ENCODE measurements at regions not wholly inside any gene's neighbourhood (a gene's known extent, or its start where the extent isn't known, plus 50 kb on each side); places are given as distances from the start of the nearest gene placed in this dataset.
"Not testable (repeated sequence)": the region's sequence is repeated elsewhere in the genome, so short reads cannot be mapped to it uniquely, and the experiment has no call there.

DNA sequence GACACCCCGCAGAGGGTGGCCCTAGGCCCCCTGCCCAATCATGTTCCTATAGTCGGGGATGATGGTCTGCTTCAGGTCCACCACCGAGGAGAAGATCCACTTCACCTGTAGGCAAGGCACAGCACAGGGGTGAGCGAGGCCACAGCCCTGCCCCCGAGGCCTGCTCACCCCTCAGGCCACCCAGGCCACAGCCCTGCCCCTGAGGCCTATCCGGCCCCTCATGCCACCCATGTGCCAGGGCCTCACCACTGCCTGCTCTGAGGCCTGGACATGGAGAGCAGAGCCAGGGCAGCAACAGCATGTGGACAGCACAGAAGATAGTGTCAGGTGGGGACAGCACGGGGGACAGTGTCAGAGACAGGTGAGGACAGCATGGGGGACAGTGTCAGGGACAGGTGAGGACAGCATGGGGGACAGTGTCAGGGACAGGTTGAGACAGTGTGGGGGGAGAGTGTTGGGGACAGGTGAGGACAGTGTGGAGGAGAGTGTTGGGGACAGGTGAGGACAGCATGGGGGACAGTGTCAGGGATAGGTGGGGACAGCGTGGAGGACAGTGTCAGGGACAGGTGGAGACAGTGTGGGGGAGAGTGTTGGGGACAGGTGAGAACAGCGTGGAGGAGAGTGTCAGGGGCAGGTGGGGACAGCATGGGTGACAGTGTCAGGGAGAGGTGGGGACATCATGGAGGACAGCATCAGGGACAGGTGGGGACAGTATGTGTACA, 239.7 kb downstream of the TMEM121 start:
- DNase-seq, result no peak

DNA sequence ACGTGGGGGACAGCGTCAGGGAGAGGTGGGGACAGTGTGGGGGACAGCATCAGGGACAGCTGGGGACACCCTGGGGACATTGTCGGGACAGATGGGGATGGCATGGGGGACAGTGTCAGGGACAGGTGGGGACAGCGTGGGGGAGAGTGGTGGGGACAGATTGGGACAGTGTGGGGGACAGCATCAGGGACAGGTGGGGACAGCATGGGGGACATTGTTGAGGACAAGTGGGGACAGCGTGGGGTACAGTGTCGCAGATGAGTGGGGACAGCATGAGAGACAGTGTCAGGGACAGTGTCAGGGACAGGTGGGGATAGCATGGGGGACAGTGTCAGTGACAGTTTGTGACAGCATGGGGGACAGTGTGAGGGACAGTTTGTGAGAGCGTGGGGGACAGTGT, 240.9 kb downstream of the TMEM121 start:
- DNase-seq, result no peak

DNA sequence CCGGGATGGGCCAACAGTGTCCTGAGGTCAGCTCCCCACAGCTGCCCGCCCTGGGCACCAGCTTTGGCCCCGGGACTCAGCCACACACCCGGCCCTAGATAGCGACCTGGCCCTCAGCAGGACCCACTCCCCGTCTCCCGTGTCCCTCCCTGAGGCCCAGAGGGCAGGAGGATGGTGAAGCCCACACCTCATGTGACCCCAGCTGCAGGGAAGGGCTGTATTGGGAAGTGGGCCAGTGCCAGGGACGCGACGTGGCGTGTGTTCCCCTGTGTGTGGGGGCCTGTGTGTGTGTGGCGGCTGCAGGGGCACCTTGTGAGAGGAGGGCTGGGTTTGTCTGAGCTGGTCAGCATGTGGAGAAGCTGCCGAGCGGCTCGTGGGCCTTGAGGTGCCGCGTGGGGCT, 241.7 kb downstream of the TMEM121 start:
- DNase-seq, result not testable (repeated sequence)

DNA sequence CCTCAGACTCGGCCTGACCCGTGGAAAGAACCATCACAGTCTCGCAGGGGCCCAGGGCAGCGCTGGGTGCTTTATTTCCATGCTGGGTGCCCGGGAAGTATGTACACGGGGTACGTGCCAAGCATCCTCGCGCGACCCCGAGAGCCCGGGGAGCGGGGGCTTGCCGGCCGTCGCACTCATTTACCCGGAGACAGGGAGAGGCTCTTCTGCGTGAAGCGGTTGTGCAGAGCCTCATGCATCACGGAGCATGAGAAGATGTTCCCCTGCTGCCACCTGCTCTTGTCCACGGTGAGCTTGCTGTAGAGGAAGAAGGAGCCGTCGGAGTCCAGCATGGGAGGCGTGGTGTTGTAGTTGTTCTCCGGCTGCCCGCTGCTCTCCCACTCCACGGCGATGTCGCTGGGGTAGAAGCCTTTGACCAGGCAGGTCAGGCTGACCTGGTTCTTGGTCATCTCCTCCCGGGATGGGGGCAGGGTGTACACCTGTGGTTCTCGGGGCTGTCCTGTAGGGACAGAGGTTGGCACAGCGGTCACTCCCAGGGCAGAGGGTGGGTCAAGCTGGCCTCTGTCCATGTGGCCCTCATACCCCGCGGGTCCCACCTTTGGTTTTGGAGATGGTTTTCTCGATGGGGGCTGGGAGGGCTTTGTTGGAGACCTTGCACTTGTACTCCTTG, 242.8 kb downstream of the TMEM121 start:
- not testable (repeated sequence) for DNase-seq

DNA sequence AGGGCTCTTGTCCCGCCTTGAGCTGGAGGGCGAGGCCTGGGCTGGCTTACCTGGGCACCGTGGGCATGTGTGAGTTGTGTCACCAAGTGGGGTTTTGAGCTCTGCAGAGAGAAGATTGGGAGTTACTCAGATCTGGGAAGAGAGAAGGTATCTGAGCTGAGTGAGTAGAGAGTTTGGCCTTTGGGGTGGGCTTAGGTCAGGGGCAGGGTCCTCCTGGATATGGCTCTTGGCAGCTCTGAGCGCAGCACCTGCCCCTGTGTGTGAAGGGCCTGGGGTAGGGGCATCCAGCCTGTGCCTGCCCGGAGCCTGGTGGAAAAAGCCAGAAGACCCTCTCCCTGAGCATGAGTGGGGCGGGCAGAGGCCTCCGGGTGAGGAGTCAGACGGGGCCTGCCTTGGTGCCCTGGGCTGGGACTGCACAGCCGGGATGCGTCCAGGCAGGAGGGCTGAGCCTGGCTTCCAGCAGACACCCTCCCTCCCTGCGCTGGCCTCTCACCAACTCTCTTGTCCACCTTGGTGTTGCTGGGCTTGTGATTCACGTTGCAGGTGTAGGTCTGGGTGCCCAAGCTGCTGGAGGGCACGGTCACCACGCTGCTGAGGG, 244.3 kb downstream of the TMEM121 start:
- not testable (repeated sequence) for DNase-seq

DNA sequence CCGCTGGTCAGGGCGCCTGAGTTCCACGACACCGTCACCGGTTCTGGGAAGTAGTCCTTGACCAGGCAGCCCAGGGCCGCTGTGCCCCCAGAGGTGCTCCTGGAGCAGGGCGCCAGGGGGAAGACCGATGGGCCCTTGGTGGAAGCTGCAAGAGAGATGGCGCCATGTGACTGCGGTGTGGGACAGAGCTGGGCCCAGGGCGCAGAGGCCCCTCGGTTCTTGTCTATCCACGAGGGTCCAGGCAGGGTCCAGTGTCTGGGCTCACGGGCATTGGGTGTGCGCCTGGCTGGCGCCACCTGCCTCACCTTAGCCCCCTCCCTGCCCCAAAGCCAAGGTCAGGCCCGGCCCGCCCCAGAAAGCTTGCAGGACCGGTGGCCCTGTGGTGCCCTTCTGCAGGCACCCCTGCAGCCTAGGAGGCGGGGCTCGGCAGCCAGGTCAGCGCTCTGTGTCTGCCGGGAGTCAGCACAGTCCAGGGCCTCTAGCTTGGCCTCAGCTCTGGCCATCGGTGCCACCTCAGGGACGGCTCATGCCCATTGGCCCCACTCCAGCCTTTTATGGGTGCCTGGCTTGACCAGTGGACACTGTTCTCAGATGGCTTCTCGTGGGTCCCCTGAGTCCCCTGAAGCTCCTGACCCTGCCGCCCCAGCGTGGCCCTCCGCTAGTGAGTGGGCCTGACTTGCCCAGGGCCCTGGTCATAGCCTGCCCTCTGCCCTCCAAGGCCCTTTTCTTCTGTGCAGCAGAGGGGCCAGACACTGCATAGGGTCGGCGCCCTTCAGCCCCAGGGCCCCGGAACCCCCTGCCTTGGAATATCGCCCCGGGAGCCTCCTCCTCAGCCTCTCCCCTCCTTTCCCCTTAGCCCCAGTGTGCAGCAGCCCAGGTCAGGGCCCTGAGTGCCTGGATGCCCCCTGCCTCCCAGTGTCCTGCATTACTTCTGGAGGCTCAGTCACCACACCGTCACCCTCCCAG, 245.2 kb downstream of the TMEM121 start:
- DNase-seq, result not testable (repeated sequence)

DNA sequence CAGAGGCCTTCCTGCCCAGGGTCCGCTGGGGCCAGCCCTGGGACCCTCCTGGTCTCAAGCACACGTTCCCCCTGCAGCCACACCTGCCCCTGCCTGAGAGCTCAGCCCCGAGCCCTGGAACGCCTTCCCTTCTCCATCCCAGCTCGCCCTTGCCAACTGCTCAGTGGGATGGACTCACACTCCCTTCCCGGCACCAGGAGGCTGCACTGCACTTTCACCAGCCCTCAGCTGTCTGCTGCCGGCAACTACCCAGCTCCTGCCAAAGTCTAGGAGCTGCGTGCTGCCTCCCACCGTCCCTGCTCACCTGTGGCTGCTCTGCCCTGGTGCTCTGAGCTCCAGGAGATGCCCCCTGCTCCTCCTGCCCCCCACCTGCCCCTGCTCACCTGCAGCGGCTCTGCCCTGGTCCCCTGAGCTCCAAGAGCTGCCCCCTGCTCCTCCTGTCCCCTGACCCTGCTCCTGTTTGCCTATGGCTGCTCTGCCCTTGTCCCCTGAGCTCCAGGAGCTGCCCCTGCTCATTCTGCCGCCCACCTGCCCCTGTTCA, 246.4 kb downstream of the TMEM121 start:
- not testable (repeated sequence) for DNase-seq

DNA sequence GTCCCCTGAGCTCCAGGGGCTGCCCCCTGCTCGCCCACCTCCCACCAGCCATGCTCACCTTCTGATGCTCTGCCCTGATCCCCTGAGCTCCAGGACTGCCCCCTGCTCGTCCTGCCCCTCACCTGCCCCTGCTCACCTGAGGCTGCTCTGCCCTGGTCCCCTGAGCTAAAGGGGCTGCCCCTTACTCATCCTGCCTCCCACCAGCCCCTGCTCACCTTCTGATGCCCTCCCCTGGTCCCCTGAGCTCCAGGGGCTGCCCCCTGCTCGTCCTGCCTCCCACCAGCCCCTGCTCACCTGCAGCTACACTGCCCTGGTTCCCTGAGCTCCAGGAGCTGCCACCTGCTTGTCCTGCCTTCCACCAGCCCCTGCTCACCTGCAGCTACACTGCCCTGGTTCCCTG, 247.2 kb downstream of the TMEM121 start:
- no peak for DNase-seq

DNA sequence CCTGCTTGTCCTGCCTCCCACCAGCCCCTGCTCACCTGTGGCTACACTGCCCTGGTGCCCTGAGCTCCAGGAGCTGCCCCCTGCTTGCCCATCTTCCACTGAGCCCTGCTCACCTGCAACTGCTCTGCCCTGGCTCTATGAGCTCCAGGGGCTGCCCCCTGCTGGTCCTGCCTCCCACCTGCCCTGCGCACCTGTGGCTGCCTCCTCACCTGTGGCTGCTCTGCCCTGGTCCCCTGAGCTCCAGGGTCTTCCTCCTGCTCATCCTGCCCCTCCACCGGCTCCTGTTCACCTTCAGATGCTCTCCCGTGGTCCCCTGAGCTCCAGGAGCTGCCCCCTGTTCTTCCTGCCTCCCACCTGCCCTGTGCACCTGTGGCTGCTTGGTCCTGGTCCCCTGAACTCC, 247.6 kb downstream of the TMEM121 start:
- DNase-seq, result no peak

DNA sequence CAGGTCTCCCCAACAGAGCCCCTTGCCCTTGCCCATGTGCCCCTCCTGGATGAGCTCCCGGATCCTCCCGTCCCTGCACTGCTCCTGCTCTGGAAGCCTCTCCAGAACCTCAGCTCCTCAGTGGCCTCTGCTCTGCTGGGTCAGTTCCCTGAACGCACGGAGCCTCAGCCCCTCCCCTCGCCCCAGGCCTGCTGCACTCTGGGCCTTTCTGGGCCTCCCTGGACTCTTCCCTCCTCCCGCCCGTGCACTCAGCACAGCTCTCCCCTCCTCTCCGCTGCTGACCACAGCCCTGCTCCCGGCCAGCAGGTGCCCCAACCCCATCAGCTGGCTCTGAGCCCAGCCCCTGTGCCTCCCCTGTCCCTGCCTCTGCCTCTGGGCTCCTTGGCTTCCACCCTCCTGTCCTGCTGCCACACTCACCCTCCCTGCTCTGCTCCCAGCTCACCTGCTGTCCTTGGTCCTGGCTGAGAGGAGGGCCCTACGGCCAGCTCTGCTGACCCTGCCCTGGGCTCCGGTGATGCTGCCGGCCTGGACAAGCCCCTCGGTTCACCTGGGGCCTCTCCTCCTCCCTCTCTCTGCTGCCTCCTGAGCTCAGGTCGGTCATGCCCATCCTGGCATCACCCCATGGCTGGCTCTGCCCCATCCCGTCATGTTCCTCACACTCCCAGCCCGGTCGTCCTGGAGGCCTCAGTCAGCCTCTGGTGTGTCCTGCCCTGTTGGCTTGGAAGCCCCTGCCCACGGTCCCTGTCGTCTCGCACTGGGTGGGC, 248.4 kb downstream of the TMEM121 start:
- DNase-seq, result not testable (repeated sequence)

DNA sequence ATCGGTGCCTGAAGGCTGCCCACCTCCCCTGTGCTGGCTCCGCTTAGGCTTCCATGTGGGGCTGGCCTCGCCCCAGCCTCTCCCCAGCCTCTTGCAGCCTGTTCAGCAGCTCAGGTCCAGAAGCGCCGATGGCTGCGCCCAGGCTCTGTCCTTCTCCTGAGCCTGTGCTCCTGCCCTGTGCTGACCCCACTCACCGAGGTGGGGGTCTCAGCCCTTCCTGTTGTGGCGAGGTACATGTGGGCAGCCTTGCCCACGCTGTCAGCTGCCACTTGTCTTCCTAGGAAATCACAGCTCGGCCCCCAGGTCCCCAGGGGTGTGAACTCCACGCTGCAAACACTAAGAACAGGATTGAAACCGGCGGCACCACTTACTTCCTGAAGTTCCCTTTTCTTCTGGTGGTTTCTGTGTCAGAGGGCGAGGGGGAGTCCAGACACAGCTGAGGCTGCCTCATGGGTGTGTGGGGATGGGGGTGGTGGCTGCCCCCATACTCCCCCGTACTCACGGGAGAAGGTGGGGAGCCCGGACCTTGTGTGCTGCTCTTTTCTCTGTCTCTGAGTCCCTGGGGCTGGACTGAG, 249.1 kb downstream of the TMEM121 start:
- not testable (repeated sequence) for DNase-seq

DNA sequence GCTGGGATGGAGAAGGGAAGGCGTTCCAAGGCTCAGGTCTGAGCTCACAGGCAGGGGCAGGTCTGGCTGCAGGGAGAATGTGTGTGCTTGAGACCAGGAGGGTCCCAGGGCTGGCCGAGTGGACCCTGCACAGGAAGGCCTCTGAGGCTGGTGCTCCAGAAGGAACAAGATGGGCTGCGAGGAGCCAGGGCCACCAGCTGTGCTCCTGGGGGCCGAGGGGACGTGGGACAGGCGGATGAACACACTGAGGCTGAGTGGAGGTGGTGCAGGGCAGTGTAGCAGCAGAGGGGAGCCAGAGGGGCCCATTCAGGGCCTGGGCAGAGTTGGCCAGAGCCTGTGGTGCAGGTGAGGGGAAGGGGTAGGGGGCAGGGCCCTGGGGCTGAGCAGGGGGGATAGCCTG, 249.7 kb downstream of the TMEM121 start:
- DNase-seq, result not testable (repeated sequence)

DNA sequence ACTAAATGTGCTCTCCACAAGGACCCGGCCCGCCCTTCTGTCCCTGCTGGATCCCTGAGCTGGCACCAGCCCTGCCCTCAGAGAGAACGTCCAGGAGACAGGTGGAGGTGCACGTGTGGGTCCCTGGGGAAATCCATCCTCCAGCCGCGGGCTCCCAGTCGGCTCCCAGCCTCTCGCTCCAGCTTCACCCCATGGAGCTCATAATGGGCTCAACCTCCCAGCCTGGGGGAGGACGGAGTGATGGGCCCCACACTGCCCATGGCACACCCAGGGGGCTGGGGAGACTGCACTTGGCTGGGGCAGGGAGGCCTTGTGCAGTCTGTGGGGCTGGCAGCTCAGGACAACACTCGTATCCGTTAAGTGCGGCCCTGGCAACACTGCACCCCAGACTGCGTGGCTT, 250.5 kb downstream of the TMEM121 start:
- DNase-seq, result no peak

DNA sequence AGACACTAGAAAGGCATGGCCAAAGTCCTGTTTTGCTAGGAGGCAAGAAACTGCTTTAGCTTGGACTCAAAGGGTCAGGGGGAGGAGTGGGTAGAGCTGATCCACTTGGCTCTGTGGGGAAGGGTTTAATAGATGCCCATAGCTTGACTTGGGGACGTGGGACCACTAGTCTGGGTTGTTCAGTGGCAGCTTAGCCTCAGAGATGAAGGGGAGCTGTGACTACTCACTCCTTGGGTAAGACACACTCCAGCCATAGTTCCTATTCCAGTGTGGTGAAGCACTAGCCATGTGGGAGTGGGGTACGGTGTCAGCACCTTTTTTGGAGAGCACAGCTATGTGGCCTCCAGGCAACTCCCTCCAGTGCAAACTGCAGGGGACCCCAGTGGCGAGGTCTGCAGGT, 257.3 kb downstream of the TMEM121 start:
- DNase-seq, result no peak

DNA sequence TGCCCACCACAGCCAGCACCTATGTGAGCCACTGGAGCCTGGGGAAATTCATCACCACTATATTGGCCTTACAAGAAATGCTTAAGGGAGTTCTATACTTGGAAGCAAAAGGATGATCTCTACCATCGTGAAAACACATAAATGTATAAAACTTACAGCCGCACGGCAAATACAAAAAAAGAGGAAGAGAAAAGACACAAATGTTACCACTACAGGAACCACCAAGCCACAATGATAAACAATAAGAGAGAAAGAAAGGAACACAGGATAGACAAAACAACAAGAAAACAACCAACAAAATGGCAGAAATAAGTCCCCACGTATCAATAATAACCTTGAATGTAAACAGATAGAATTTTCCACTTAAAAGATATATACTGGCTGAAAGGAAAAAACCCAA, 267.5 kb downstream of the TMEM121 start:
- no peak for DNase-seq

DNA sequence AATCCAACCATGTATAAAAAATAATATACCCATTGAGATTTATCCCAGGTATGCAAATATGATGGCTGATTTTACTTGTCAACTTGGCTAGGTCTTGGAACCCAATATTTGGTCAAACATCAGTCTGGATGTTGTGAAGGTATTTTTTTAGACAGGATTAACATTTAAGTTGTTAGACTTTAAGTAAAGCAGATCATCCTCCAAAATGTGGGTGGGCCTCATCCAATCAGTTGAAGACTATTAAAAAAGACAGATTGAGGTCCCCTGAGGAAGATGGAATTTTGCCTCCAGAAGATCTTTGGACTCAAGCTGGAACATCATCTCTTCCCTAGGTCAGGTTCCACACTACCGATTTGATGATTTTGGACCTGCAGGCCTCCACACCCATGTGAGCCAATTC, 271.2 kb downstream of the TMEM121 start:
- no peak for DNase-seq

DNA sequence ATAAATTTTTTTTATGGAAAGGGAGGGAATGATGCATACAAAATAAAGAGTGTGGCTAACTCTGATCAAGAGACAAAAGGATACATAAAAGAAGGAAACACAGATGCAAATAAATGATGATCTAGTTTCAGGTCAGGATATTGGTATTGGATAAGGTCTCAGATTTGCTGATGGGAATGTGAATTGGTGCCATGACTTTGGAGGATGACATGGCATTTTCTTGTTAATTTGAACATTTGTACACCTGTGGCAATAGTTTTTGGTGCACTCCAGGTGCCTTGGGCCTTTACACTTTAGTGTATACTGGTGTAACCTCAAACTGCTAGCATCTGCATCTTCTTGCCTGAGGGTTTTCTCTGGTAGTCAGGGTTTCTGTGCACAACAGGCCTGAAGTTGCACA, 279.3 kb downstream of the TMEM121 start:
- no peak for DNase-seq

DNA sequence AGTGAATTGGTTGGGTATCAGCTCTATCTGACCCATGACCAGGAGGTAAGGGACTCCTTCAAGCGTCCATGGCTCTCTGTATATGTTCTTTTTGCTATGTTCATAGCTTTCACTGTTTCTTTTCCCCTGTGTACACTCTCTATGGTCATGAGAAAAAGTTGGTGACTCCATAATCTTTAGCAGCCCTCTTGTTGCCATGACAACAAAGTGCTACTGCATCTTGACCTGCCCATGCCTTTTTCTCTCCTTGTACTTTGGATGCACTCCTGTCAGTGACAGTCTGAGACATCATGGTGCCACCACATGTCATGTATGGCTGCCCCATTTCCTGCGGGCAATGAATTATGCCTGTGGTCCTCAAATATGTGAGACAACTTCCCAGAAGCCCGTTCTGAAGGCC, 280.2 kb downstream of the TMEM121 start:
- DNase-seq, result no peak

DNA sequence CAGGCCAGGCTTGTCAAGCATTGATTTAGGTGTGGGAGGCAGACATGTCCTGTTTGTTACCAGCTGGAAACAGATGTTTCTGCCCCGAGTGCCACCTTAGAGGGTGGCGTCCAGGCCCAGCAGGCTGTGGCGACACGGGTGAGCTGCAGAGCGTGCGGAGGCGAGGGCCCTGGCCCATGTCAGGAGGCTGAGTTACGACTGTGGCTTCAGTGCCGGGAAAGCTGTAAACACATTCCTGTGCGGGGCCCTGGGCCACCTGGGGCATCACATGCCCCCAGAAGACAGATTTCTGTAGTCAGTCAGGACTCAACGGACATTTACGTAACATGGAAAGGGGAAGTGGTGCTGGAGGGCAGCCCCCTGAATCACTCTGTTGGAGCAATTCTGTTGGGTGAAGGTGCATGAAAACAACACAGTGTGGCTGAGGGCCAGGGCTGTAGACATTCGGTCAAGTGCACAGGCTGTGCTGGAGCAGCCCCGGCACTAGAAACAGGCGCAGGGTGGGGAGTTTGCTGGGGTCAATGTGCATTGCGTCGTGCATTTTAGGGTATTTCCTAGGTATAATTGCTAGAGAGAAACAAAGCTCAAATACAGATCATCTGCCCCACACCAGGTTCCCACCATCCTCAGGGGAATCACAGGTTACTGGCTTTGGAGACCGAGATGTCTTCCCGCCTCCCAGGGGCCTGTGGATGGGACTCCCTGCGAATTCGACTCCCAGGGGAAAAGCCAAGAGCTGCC, 291.8 kb downstream of the TMEM121 start:
- no peak for DNase-seq

DNA sequence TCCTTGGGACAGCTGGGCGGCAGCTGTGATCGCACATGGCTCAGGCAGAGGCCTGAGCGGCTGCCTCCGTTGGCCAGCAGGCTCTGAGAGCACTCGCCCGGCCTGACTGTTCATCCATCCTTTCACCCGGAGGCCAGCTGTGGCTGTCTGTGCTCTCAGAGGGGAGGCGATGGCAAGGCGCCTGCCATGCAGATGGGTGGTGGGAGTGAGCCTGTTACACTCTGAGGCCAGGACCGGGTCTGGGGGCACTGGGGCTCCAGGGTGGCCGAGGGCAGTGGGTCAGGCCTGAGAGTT, 292.3 kb downstream of the TMEM121 start:
- no peak for DNase-seq

DNA sequence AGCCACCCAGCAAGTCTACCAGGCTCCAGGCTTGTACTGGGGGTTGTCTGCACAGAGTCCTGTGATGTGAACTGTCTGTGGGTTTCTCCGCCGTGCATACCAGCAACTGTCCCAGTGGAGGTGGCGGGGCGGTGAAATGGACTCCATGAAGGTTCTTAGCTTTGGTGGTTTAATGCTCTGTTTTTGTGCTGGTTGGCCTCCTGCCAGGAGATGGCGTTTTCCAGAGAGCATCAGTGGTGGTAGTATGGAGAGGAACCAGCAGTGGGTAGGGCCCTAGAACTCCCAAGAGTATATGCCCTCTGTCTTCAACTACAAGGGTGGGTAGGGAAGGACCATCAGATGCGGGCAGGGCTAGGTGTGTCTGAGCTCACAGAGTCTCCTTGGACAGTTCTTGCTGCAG, 303.8 kb downstream of the TMEM121 start:
- DNase-seq, result no peak
